IMR-90 (cell line): ENCODE measurements at regions not wholly inside any gene's neighbourhood (a gene's known extent, or its start where the extent isn't known, plus 50 kb on each side); places are given as distances from the start of the nearest gene placed in this dataset.

Experiments
- ATAC-seq: fragments of 200-7000 bp; cut with Tn5 transposase; 2 replicates; pipeline ENCODE4 v1.9.1; 2020; ENCODE audit warnings: low read depth, mild to moderate bottlenecking, moderate library complexity
- BruUV-seq: library from RNA; stranded (reverse); fragments of 400-500 nt; replicated peaks from 2 replicates; lab custom pipeline; 2021; lab: Mats Ljungman, UMichigan
- CTCF ChIA-PET: fragments of 300-600 bp; formaldehyde crosslinking; extraction: SDS; loops from one replicate; lab custom pipeline; 2021; ENCODE audit warnings: antibody characterized with exemption; lab: Yijun Ruan, JAX
- POLR2A ChIA-PET: fragments of 300-600 bp; sonication (Branson Sonifier 250); formaldehyde crosslinking; loops from one replicate; lab custom pipeline; 2022; ENCODE audit warnings: antibody characterized with exemption; ENCODE audit not compliant: unreplicated experiment; lab: Charles Lee
- DNase-seq: peaks from one replicate; pipeline ENCODE4 v3.0.0; 2013
- H2AFZ ChIP-seq: replicated peaks from 2 replicates; pipeline ENCODE3; 2013; ENCODE audit warnings: low read length, mild to moderate bottlenecking; ENCODE audit not compliant: poor library complexity
- H2AK5ac ChIP-seq: 2 replicates; pipeline ENCODE4 v1.6.1; 2013; ENCODE audit warnings: low read depth, low read length, inconsistent platforms
- H2AK9ac ChIP-seq: replicated peaks from 2 replicates; pipeline ENCODE3; 2013; ENCODE audit warnings: mild to moderate bottlenecking, low read depth, low read length, moderate library complexity; ENCODE audit not compliant: poor library complexity
- H2BK120ac ChIP-seq: 2 replicates; pipeline ENCODE4 v1.6.1; 2013; ENCODE audit warnings: low read depth, low read length, inconsistent platforms
- H2BK15ac ChIP-seq: 3 replicates; pipeline ENCODE4 v1.6.1; 2013; ENCODE audit warnings: low read depth, low read length, inconsistent platforms
- H2BK20ac ChIP-seq: 2 replicates; pipeline ENCODE4 v1.6.1; 2013; ENCODE audit warnings: low read depth, mild to moderate bottlenecking, inconsistent platforms, low read length, moderate library complexity
- H2BK5ac ChIP-seq: 2 replicates; pipeline ENCODE4 v1.6.1; 2013; ENCODE audit warnings: mild to moderate bottlenecking, low read depth, low read length, inconsistent platforms; ENCODE audit not compliant: poor library complexity, severe bottlenecking
- H3K14ac ChIP-seq: replicated peaks from 2 replicates; pipeline ENCODE4 v1.6.1; 2013; ENCODE audit warnings: low read depth, low read length, inconsistent platforms
- H3K18ac ChIP-seq: 2 replicates; pipeline ENCODE4 v1.6.1; 2013; ENCODE audit warnings: low read depth, low read length, control low read depth
- H3K23ac ChIP-seq: 2 replicates; pipeline ENCODE4 v1.6.1; 2013; ENCODE audit warnings: low read depth, low read length, inconsistent platforms
- H3K27ac ChIP-seq: 2 replicates; pipeline ENCODE4 v1.5.1; 2013; ENCODE audit warnings: mild to moderate bottlenecking, control low read depth, low read length; ENCODE audit not compliant: insufficient read depth
- H3K27me3 ChIP-seq: 2 replicates; pipeline ENCODE4 v1.6.1; 2013; ENCODE audit warnings: low read length; ENCODE audit not compliant: control insufficient read depth, insufficient read depth
- H3K36me3 ChIP-seq: 2 replicates; pipeline ENCODE4 v1.6.1; 2013; ENCODE audit warnings: low read length, mixed read lengths; ENCODE audit not compliant: control insufficient read depth, insufficient read depth
- H3K4ac ChIP-seq: 2 replicates; pipeline ENCODE4 v1.6.1; 2013; ENCODE audit warnings: low read depth, low read length, inconsistent platforms
- H3K4me1 ChIP-seq: 2 replicates; pipeline ENCODE4 v1.6.1; 2013; ENCODE audit warnings: low read length, mixed read lengths; ENCODE audit not compliant: control insufficient read depth, insufficient read depth
- H3K4me2 ChIP-seq: 2 replicates; pipeline ENCODE4 v1.6.1; 2013; ENCODE audit warnings: low read depth, mild to moderate bottlenecking, control low read depth, low read length, moderate library complexity
- H3K4me3 ChIP-seq: 2 replicates; pipeline ENCODE4 v1.5.1; 2013; ENCODE audit warnings: low read depth, mild to moderate bottlenecking, control low read depth, low read length, moderate library complexity; ENCODE audit not compliant: insufficient read depth
- H3K56ac ChIP-seq: 2 replicates; pipeline ENCODE4 v1.6.1; 2013; ENCODE audit warnings: low read length, inconsistent platforms; ENCODE audit not compliant: insufficient read depth; ENCODE audit errors: extremely low read depth
- H3K79me1 ChIP-seq, 2 experiments: 2 replicates each; pipeline ENCODE4 v1.6.1; 2013; ENCODE audit warnings: low read length in 2 of 2, inconsistent platforms in 1 of 2, low read depth in 1 of 2
- H3K9ac ChIP-seq: 2 replicates; pipeline ENCODE4 v1.6.1; 2013; ENCODE audit warnings: low read depth, low read length, control low read depth
- H3K9me1 ChIP-seq: 2 replicates; pipeline ENCODE4 v1.6.1; 2013; ENCODE audit warnings: low read length, inconsistent platforms; ENCODE audit not compliant: insufficient read depth
- H3K9me3 ChIP-seq: 2 replicates; pipeline ENCODE4 v1.6.1; 2013; ENCODE audit warnings: low read length; ENCODE audit not compliant: control insufficient read depth, insufficient read depth
- H4K20me1 ChIP-seq: 2 replicates; pipeline ENCODE4 v1.6.1; 2013; ENCODE audit warnings: low read length, inconsistent platforms; ENCODE audit not compliant: insufficient read depth
- H4K5ac ChIP-seq: 2 replicates; pipeline ENCODE4 v1.6.1; 2013; ENCODE audit warnings: mild to moderate bottlenecking, low read depth, low read length, control low read depth
- H4K8ac ChIP-seq, 2 experiments: 2 replicates each; pipeline ENCODE4 v1.6.1; 2013; ENCODE audit warnings: low read depth in 2 of 2, low read length in 2 of 2, control low read depth in 1 of 2, inconsistent platforms in 1 of 2
- H4K91ac ChIP-seq: 2 replicates; pipeline ENCODE4 v1.6.1; 2013; ENCODE audit warnings: low read depth, low read length, inconsistent platforms; ENCODE audit not compliant: insufficient read depth
- CEBPB ChIP-seq: IDR thresholded peaks from 2 replicates; pipeline ENCODE4 v1.6.1; 2012; ENCODE audit warnings: low read depth, low read length, improper control_type of control experiment
- CHD1 ChIP-seq: IDR thresholded peaks from 2 replicates; pipeline ENCODE4 v1.6.1; 2012; ENCODE audit warnings: low read depth, low read length, improper control_type of control experiment
- CTCF ChIP-seq: conservative IDR thresholded peaks from 2 replicates; pipeline ENCODE4 v1.5.1; 2012; ENCODE audit warnings: mild to moderate bottlenecking, low read depth, low read length, improper control_type of control experiment
- MAFK ChIP-seq: IDR thresholded peaks from 2 replicates; pipeline ENCODE4 v1.6.1; 2012; ENCODE audit warnings: low read depth, low read length, improper control_type of control experiment
- MAZ ChIP-seq: IDR thresholded peaks from 2 replicates; pipeline ENCODE4 v1.6.1; 2012; ENCODE audit warnings: low read depth, mild to moderate bottlenecking, low read length, improper control_type of control experiment, moderate library complexity, borderline replicate concordance
- RAD21 ChIP-seq: IDR thresholded peaks from 2 replicates; pipeline ENCODE4 v1.6.1; 2012; ENCODE audit warnings: low read length, improper control_type of control experiment
- RFX5 ChIP-seq: IDR thresholded peaks from 2 replicates; pipeline ENCODE4 v1.8.0; 2012; ENCODE audit warnings: low read depth, mild to moderate bottlenecking, low read length, moderate library complexity
- SMC3 ChIP-seq: fragments of 150-350 bp; IDR thresholded peaks from 2 replicates; pipeline ENCODE4 v1.6.1; 2016; ENCODE audit warnings: low read depth, mild to moderate bottlenecking, antibody characterized with exemption, low read length, moderate library complexity
- USF2 ChIP-seq: fragments of 150-350 bp; IDR thresholded peaks from 2 replicates; pipeline ENCODE4 v1.6.1; 2017; ENCODE audit warnings: mild to moderate bottlenecking, antibody characterized with exemption, low read length, low read depth
- WGBS, 2 experiments: methylation state at CpG; one replicate each; pipeline versions ENCODE4 v1.1.5 to v1.1.7; 2013; ENCODE audit warnings: missing lambda C conversion rate in 2 of 2; ENCODE audit not compliant: insufficient read length in 1 of 2; ENCODE audit errors: extremely low coverage in 2 of 2; 5-methylcytosine and 5-hydroxymethylcytosine counted together
- dilution Hi-C: fragments of 300-500 bp; cut with HindIII; formaldehyde crosslinking; loops from one replicate; pipeline ENCODE4 v1.14.3; 2018; ENCODE audit warnings: low sequenced_read_pairs; ENCODE audit not compliant: unreplicated experiment
- in situ Hi-C: fragments of 300-500 bp; cut with MboI; formaldehyde crosslinking; loops from 3 replicates; pipeline ENCODE4 v1.14.3; 2019; ENCODE audit warnings: low sequenced_read_pairs, inconsistent platforms, mixed read lengths
- intact Hi-C: fragments of 100-400 bp; cut with micrococcal nuclease; formaldehyde crosslinking; loops from 2 replicates; pipeline ENCODE4 v1.10.0; 2022

DNA sequence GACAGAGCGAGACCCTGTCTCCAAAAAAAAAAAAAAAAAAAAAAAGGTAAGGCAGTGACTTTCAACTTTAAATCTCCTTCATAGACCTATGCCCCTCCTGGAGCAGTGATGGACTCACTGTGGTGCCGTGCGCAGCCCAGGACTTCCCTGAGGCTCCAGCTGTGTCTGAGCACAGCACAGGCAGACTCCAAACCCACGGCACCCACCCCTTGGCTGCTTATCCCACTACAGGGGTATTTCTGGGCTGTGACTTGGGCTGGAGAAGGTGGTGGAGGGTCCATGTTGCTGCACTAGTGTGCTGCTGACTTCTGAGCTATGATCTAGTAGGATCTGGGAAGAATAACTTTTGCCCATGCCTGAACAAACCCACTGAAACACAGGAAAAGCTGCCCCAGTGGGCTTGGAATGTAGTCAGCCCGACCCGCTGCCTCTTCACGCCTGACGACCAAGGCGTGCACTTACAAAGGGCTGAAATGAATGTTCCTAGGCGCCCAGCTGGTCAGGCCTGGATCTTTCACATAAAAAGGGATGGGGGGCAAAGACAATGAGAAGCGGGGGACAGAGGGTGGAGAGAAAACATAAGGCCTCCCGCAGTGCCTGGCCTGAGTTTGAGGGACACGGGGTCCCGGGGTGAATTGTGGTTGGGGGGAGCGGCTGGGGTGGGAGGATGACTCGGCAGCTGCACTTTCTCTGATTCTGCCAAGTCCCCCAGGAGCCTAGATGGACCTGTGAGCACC is 83.0 kb downstream of the IRF8 start:
- H3K27ac ChIP-seq: no peak overlapping the region
- no TSS peak for BruUV-seq
- peaks cover 84% of the 10 kb centered on the region for H3K27me3 ChIP-seq
- no peak overlapping the region for H2AK9ac ChIP-seq
- no peak overlapping the region for H3K4me2 ChIP-seq
- H4K91ac ChIP-seq: no peak overlapping the region
- H3K79me1 ChIP-seq: no peaks in the 10 kb centered on the region
- in situ Hi-C loops: loop anchor here (10.0 kb wide), 1 partner anchor 157 kb away; no protein-coding TSS in a partner anchor
- H3K23ac ChIP-seq: no peak overlapping the region
- H3K18ac ChIP-seq: no peak overlapping the region
- CTCF ChIA-PET: no interaction called here
- H4K20me1 ChIP-seq: no peaks in the 10 kb centered on the region
- H4K8ac ChIP-seq: no peak overlapping the region
- intact Hi-C loops: no loop called here
- ATAC-seq (no peak), DNase-seq (no peak)
- no peaks in the 10 kb centered on the region for H3K36me3 ChIP-seq
- 94% methylated on average over 6 of the region's 16 CpGs; no CpG with 5 or more reads in 1 of the 2 experiments for WGBS, 2 experiments
- POLR2A ChIA-PET: interaction anchor here (0.6 kb wide), 1 partner anchor 546 kb away, joined by 3 read pairs; no protein-coding TSS in a partner anchor
- H4K5ac ChIP-seq: no peak overlapping the region
- no peak overlapping the region for H2AK5ac ChIP-seq
- H3K4ac ChIP-seq: no peak overlapping the region
- H3K14ac ChIP-seq: no peak overlapping the region
- dilution Hi-C loops: no loop called here
- no peak overlapping the region for H2BK120ac ChIP-seq
- H2AFZ ChIP-seq: no peak overlapping the region
- no peak overlapping the region for H2BK15ac ChIP-seq
- H3K9me1 ChIP-seq: no peaks in the 10 kb centered on the region; the same call in 1 of the 2 replicates
- H3K4me3 ChIP-seq: no peak overlapping the region
- no peak overlapping the region for H3K56ac ChIP-seq
- no peak overlapping the region for H2BK20ac ChIP-seq
- no peak overlapping the region for H3K9ac ChIP-seq
- H3K9me3 ChIP-seq: no peaks in the 10 kb centered on the region
- H3K4me1 ChIP-seq: no peaks in the 10 kb centered on the region
- no peak overlapping the region for H2BK5ac ChIP-seq
- TF ChIP-seq MAZ (no peak), MAFK (no peak), SMC3 (no peak), RAD21 (no peak), CEBPB (no peak), RFX5 (no peak), USF2 (no peak), CHD1 (no peak), CTCF (no peak)
